GM18511 (cell line): ENCODE measurements at regions not wholly inside any gene's neighbourhood (a gene's known extent, or its start where the extent isn't known, plus 50 kb on each side); places are given as distances from the start of the nearest gene placed in this dataset.
A peak's percentile ranks its signal among the peaks of the same experiment; 100 is the strongest.
"Not testable (repeated sequence)": the region's sequence is repeated elsewhere in the genome, so short reads cannot be mapped to it uniquely, and the experiment has no call there.

Experiments used
- ATAC-seq: cut with Tn5 transposase; IDR thresholded peaks from one replicate; pipeline ENCODE4 v1.9.1; 2021; ENCODE audit warnings: mild to moderate bottlenecking, moderate library complexity; ENCODE audit not compliant: unreplicated experiment

DNA sequence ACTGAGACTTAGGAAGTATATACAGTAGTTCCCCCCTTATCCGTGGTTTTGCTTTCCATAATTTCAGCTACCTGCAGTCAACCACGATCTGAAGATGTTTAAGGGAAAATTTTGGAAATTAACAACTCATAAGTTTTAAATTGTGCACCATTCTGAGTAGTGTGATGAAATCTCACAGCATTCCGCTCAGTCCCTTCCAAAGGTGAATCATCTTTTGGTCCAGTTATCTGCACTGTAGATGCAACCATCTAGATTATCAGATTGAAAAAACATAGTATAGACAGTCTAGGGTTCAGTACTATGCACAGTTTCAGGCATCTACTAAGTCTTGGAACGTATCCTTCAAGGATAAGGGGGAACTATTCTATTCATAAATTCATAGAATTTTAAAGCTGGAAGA is 109.0 kb downstream of the ANXA3 start:
- no peak for ATAC-seq

DNA sequence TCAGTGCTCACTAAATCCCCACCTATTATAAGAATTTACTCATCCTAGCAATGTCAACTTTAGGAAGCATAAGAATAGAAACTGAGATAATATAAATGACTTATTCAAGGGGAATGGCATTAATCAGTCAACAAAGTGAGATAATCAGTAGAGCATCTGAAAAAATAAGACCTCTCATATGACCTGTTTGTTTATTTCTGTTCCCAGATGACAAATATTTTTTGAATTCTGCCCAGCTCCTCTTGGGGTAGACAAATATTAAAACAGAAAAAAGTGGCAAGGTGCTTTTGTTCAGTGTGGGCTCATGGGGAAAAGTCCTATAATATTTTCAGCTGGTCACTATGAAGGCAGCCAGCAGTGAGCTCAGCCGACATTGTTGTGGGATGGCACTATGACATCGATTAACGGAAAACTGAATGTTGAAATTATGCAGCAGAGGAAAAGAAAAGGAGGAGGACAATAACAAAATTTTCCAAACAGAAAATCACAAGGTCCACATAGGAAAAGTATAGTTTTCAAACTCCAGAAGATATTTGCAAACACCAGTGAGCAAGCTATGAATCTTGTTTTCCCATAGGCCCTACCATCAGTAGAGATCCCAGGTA is 109.6 kb downstream of the ANXA3 start:
- no peak for ATAC-seq

DNA sequence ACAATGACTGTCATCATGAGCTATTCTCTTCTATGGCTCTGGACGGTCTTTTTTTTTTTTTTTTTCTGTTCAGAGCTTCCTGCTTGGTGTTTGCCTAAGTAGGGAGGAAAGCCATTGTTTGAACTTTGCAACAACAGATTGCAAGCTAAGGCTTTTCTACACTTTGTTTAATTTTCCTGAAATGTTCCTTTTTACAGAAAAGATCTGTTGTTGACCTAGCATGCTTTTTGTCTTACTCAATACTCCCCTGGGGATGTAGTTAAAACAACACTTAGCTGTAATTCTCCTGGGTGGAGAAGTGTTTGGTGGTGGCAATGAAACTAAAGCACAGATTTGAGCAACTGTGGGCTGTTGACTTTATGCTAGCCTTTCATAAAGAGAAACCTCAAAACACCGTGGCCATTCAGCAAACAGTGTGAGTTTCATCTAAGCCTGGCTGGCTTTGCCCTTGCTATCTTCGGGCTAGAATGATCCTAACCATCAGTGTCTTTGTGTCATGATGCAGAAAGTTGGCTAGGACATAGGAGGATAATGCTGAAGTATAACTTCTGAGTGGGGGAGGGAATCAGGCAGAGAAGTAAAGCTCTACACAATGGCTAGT is 110.5 kb downstream of the ANXA3 start:
- ATAC-seq, result peak; percentile 83

DNA sequence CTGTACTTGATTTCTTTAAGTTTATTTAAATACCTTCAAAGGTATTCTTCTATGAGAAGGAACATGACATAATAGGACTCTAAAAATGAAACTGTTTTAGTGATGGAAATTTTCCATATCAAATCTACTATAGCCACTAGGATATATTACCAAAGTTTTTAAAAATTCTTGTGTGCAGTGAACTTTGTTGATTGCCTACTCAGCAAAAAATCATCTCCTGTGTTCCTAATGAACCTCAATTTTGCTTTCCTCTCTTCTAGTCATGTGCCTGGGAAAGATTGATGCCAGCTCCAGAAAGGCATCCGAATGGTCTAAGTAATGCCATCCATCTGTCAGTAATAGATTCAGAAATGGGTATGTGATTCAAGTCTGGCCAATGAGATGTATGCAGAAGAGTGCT is 111.1 kb downstream of the ANXA3 start:
- ATAC-seq, result no peak

DNA sequence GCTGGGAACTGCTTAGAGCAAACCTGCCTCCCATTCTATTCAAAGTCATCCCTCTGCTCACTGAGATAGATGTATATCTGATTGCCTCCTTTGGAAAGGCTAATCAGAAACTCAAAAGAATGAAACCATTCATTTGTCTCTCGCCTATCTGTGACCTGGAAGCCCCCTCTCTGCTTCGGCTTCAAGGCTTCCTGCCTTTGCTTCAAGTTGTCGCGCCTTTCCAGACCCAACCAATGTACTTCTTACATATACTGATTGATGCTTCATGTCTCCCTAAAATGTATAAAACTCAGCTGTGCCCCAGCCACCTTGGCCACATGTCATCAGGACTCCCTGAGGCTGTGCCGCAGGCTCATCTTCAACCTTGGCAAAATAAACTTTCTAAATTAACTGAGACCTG is 111.9 kb upstream of the BMP2K start:
- ATAC-seq, result not testable (repeated sequence)

DNA sequence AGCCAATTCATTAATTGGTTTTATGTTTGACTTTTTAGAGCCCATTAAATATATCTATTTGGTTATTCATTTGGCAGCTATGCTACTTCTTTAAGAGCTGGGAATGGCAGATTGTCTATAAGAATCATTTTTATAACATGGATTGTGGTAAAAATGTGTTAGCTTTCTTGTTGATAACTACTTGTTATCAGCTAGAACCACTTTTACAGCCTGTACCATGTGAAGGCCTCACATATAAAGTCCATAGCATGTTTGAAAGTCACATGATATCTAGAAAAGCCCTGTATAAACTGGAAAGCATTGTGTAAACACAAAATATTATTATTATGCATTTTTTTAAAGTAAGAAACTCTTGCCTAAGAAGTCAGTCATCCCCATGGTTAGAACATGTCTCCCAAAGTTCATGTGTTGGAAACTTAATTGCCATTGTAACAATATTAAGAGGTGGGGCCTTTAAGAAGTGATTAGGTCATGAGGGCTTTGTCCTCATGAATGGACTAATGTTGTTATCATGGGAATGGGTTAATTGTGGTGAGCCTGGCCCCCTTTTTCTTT is 110.9 kb upstream of the BMP2K start:
- ATAC-seq, result no peak

DNA sequence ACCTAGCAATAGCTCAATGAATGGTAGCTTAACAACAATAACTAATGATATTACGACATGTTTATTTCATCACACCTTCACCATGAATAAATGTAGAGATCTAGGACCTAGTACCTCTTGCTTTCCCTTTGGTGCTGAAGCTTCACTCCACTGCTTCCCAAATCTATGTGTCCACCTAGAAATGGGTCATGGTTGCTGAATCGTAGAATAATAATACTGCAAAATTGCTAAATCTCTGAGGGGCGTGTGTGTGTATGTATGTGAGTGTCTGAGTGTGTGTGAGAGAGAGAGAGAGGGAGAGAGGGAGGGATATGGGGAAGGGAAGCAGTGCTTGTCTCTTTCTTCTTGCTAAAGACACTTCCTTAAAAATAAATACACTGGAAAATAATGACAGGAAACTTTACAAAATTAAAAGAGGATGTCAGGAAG is 109.3 kb upstream of the BMP2K start:
- no peak for ATAC-seq

DNA sequence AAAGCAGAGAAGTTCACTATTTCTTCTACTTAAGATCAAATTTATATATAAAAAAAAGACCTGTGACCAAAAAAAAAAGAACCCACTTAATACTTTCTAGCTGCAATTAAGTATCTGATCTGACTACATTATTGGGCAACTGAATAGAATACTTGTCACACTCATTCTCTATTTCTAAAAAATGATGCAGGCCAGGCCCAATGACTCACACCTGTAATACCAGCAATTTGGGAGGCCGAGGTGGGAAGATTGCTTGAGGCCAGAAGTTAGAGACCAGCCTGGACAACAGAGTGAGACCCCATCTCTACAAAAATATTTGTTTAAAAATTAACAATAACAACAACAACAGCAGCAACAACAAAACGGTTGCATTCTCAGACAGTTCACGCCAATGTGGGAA is 108.8 kb upstream of the BMP2K start:
- ATAC-seq, result peak; percentile 42

DNA sequence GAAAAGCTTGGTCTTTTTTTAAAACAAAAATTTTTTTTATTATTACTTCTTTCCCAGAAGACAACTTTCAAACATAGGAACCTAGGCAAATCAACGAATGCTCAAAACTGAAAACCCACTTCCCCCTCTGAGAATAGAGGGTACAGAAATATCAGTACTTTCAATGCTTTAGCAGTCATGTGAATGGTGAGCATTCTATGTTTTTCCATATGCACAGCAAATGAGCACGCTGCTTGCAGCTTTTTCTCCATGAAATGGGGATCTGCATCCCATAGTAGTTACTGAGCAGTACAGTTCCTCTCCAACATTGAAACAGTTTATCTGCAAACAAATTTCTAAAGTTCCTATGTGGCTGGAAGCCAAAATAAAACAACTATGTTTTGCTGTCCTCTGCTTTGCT is 108.4 kb upstream of the BMP2K start:
- peak; percentile 90 for ATAC-seq

DNA sequence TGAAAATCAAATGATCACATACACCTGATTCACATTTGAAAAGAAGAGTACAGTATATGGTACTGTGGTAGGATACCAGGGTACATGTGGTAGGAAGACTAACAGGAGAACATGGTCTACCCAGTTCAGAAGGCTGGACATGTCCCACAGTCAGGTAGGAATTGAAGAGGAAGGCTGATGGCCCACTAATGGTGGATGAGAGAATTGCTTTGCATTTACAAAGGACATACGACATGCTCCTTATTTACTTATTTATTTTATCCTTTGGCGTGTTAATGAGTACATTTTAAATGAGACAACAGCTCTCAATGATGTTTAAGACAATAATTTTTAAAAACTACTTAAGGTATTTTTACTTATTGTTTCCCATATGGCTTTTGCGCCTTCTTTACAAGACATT is 106.7 kb upstream of the BMP2K start:
- no peak for ATAC-seq

DNA sequence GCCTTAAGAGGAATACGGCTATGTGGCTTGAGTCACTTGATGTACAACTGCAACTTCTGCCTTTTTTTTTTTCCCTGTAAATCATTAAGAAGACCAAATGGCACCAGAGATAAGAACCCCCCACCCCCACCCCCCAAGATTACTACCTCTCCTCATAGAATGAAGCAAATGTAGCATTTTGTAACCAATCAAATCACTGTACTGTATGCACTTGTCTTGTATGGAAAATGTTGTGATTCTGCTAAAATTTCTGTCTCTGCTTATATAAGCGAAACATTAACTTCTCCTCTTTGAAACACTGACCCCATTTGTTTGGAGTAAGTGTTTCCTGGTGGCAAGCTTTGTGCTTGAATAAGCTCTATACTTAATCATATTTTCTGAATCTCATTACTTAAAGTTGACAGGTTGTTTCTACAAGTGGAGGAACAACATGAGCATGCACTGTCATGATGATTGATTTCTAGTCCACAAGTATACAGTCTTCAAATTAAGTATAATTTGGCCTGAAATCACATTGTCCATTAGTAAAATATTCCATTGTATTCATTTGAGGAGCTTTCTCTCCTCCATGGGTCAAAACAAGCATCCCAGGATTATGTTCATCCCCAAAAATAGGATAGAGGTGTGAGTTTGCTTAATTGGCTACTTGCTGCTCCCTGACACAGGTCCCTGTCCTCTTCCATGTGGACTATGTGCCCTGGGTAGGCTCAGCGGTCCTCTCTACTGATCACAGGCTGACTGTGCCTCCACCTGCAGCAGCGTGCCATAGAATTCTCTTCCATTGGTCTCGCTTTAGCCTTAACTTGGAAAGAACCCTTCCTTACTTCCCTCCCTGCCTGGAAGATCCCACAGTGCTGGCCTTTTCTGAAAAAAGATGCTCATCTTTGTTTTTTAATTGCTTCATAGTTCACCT is 104.0 kb upstream of the BMP2K start:
- no peak for ATAC-seq

DNA sequence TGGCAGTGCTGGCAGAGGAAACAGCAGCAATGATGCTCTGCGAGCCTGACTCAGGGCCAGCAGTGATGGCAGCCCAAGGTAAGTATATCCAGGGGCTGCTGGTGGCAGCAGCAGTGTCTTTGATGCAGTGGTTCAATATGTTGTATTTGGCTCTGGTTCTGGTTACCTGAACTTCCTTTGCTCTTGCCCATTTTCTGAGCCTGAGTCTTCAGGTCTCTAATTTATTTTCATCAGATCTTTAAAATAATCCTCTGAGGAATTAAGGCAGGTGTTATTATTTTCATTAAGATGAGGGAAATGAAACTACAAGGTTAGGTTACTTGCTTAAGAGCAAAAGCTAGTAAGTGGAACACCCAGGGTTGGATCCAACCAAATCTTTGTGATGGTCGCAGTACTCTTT is 102.8 kb upstream of the BMP2K start:
- peak; percentile 49 for ATAC-seq

DNA sequence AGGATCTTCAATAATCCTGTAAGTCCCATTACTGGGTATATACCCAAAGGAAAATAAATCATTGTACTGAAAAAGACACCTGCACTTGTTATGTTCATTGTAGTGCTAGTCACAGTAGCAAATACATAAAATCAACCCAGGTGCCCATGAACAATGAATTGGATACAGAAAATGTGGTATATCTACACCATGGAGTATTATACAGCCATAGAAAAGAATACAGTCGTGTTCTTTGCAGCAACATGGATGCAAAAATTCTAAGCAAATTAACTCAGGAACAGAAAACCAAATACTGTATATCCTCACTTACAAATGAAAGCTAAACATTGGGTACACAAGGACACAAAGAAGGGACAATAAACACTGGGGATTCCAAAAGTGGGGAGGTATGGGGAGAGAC is 100.8 kb upstream of the BMP2K start:
- no peak for ATAC-seq

DNA sequence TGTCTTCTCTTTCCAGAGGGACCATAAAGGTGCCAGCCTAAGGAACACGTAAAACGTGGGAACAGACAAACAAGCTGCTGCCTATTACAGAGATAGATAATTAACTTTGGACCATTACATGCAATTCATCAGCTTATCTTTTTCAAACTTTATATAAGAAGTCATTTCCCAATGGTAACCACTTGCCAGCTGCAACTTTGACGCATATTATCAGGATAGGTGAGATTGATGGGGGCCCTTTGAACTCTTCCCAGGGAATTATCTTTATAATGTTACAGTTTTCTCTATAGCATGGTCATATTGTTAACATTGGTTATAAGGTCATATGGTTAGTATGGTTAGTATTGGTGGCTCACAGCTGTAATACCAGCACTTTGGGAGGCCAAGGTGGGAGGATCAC is 94.1 kb upstream of the BMP2K start:
- no peak for ATAC-seq

DNA sequence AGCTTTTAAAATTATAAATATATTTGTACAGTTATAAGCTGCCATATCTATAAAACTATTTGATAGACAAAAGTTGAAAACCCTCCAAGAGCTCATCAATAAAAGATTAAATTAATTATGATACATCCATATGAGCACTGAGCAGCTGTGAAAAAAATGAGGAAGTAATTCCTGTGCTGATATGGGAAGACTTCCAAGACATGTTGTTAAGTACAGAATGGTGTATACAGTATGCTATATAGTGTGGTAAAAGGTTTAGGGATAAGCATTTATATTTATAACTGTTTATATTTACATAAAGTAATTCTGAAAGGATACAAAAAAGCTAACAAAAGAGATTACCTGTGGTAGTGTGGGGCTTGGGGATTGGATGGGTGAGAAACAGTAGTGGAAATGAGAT is 92.8 kb upstream of the BMP2K start:
- ATAC-seq, result no peak

DNA sequence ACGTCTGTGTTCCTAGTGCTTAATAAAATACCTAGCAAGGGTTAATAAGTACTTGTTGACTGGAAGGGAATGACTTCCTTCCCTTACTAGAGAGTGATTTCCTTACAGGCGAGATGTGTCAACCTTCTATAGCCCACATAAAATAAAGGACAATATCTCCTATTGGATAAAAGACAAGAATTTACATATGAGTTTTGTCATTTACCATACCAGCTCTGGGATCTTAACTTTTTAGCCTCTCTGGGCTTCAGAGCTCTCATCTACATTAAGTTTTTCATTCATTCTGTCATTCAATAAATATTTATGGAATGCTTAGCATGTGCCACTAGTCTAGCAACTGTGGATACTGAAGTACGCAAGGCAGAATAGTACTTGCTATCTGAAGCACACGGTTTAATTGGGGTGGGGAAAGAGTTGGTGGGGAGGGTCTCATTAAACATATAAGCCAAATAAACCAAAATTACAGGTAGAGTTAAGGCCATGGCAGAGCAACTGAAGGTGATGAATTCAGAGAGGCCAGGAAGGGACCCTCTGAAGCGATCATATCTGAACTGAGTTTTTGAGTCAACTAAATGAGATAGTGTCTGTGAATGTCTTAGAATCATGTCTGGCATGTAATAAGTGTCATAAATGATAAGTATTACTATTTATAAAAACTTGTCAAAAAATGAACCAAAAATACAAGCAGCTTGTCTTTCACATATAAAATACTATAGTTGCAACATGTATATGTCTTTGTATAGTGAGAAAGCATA is 91.6 kb upstream of the BMP2K start:
- no peak for ATAC-seq

DNA sequence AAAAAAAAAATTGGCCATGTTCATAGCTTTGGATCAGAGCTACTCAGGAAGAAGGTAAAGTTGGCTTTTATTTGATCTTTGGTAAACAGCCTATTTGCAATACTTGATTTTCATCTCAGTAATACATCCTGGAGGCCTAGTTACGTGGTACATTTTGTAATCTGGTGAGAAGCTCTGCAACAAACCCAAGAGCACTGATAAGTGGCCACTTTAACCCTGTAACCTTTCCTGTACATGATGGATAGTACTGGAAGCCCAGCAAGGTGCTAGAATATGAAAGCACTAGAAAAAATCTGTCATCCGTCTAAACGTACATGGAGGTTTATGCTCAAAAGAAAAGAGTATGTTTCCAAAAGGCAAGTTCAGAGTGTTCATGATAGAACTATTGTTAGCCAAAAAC is 88.3 kb upstream of the BMP2K start:
- no peak for ATAC-seq

DNA sequence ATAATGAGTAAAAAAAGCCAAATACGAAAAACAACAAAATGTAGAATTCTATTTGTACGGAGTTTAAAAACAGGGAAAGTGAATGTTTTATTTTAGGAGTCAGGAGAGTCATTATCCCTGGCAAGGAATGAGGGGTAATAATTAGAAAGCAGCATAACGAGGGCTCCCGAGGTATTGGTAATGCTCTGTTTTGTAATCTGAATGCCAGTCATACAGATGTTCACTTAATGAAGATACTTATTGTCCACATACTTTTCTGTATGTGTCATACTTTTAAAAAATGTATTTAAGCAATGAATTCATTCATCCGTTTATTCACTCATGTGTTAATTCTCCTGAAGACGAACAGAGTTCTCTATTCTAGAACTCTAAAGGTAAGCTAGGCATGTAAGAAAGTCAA is 87.8 kb upstream of the BMP2K start:
- no peak for ATAC-seq

DNA sequence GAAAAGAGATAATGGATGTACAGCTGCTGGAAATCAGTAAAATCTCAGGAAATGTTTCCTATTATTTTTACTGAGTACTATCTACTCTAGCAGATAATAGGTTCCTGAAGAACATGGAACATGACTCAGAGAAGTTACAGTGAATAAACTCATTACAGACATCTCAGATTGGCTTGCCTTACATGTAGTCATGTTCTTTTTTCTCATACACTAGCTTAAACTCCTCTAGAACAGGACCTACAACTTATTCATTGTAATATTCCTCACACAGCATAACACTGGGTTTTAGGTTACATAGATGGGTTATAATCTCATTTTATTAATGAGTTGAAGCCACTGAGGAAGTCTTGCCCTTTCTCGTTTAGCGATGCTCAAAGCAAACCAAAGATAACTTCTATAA is 86.9 kb upstream of the BMP2K start:
- no peak for ATAC-seq

DNA sequence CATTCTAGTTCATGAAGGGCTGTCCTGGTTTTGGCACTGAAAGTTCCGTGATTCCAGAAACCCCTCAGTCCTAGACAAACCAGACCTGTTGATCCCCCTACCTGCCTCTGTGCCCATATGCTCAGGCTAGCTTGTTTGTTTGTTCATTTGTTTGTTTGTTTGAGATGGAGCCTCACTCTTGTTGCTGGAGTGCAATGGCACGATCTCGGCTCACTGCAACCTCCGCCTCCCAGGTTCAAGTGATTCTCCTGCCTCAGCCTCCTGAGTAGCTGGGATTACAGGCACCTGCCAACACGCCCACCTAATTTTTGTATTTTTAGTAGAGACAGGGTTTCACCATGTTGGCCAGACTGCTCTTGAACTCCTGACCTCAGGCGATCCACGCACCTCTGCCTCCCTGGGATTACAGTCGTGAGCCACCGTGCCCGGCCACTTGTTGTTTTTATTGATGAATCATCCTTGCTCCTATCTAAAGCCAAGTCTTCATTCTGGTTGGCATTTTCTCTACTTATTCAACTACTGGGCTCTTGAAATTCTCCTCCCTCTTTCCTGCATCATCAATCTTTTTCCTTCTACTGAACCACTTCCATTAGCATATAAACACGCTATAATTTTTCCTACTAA is 86.3 kb upstream of the BMP2K start:
- no peak for ATAC-seq

DNA sequence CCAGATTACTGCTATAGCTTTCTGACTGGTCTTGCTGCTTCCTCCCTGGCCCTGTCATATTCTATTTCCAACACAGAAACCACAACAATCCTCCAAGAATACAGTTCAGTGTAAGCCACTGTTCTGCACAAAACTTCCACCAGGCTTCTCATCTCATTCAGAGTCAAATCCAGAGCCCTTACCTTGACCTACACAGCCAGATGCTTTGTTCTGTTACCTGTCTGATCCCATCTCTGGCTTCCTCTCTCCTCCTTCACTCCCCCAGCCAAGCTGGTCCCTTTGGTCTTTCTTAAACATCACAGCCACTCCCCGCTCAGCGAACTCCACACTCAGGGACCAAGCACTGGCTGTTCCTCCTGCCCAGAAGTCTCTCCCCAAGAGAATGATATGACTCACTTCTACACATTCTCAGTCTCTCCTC is 84.8 kb upstream of the BMP2K start:
- no peak for ATAC-seq
